ENCODE measurements at regions not wholly inside any gene's neighbourhood (a gene's known extent, or its start where the extent isn't known, plus 50 kb on each side); places are given as distances from the start of the nearest gene placed in this dataset.

- DNase-seq, result no peak
Measured at GRCh38 chr14:38839694-38840365, 263.2 kb downstream of the SEC23A start.

GRCh38 chr14:38838979-38839323 is 264.1 kb downstream of the SEC23A start:
- DNase-seq, result no peak

GRCh38 chr14:38838049-38838978 is 264.7 kb downstream of the SEC23A start:
- DNase-seq, result no peak

GRCh38 chr14:38837343-38838048 is 265.5 kb downstream of the SEC23A start:
- DNase-seq, result no peak

- no peak for DNase-seq
Measured at GRCh38 chr14:38836539-38836938, 266.5 kb downstream of the SEC23A start.

- no peak for DNase-seq
Measured at GRCh38 chr14:38835874-38836273, 267.2 kb downstream of the SEC23A start.

GRCh38 chr14:38828183-38828827 is 274.7 kb downstream of the SEC23A start:
- peak in 1 of 2 donors; percentile 40 for DNase-seq

GRCh38 chr14:38824706-38825105 is 278.3 kb downstream of the SEC23A start:
- DNase-seq, result no peak

- no peak for DNase-seq
Measured at GRCh38 chr14:38818555-38818954, 284.5 kb downstream of the SEC23A start.

- DNase-seq, result no peak
Measured at GRCh38 chr14:38808734-38809455, 294.1 kb downstream of the SEC23A start.

- DNase-seq, result no peak
Measured at GRCh38 chr14:38799671-38800070, 303.4 kb downstream of the SEC23A start.

- no peak for DNase-seq
Measured at GRCh38 chr14:38794677-38795076, 308.4 kb downstream of the SEC23A start.

- no peak for DNase-seq
Measured at GRCh38 chr14:38791862-38792261, 311.2 kb downstream of the SEC23A start.

- no peak for DNase-seq
Measured at GRCh38 chr14:38790916-38791315, 312.1 kb downstream of the SEC23A start.

- DNase-seq, result no peak
Measured at GRCh38 chr14:38789805-38790204, 313.2 kb downstream of the SEC23A start.

- no peak for DNase-seq
Measured at GRCh38 chr14:38788060-38788459, 315.0 kb downstream of the SEC23A start.

GRCh38 chr14:38786921-38787320 is 316.1 kb downstream of the SEC23A start:
- no peak for DNase-seq

GRCh38 chr14:38777401-38777800 is 325.6 kb downstream of the SEC23A start:
- no peak for DNase-seq

GRCh38 chr14:38775986-38776385 is 327.0 kb downstream of the SEC23A start:
- DNase-seq, result no peak

- no peak for DNase-seq
Measured at GRCh38 chr14:38774162-38774561, 328.9 kb downstream of the SEC23A start.

GRCh38 chr14:38770251-38770650 is 332.8 kb downstream of the SEC23A start:
- DNase-seq, result no peak

GRCh38 chr14:38762845-38763244 is 340.2 kb downstream of the SEC23A start:
- no peak for DNase-seq

All from bone marrow (tissue), 2 donors.